ENCODE measurements at regions not wholly inside any gene's neighbourhood (a gene's known extent, or its start where the extent isn't known, plus 50 kb on each side); places are given as distances from the start of the nearest gene placed in this dataset.

DNA sequence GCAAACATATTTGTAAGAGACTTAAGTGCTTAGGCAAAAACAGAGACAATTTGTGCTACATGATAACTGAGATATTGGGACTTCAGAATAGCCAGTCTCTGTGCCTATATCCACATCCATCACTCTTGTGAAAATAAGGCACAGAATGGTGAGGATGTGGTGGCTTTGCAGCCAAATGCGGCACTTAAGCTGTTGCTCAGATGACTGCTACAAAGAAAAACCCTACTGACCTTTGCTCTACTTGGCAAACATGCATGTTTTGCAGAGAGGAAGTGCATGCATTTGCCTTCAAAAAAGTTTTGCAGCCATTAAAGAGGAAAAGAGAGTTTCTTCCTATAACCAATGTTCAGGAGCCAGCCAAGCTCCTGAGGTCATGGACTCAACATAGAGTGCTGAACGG is 675.0 kb upstream of the KIRREL3 start:
- TF ChIP-seq, protein P1, sequence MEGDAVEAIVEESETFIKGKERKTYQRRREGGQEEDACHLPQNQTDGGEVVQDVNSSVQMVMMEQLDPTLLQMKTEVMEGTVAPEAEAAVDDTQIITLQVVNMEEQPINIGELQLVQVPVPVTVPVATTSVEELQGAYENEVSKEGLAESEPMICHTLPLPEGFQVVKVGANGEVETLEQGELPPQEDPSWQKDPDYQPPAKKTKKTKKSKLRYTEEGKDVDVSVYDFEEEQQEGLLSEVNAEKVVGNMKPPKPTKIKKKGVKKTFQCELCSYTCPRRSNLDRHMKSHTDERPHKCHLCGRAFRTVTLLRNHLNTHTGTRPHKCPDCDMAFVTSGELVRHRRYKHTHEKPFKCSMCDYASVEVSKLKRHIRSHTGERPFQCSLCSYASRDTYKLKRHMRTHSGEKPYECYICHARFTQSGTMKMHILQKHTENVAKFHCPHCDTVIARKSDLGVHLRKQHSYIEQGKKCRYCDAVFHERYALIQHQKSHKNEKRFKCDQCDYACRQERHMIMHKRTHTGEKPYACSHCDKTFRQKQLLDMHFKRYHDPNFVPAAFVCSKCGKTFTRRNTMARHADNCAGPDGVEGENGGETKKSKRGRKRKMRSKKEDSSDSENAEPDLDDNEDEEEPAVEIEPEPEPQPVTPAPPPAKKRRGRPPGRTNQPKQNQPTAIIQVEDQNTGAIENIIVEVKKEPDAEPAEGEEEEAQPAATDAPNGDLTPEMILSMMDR (conservative IDR thresholded peaks at IDR 0.05 in 1 of 2, IDR thresholded peaks at IDR 0.05 in 1 of 2; ENCODE audit: extremely low read depth in 1 of 2, insufficient read depth in 1 of 2, low read depth in 1 of 2, low read length in 2 of 2) = no peak
- no peak for TF ChIP-seq EZH2 (IDR thresholded peaks at IDR 0.05; ENCODE audit: borderline replicate concordance, low read length)
